Neural crest cell (in vitro differentiated cells): ENCODE measurements at regions not wholly inside any gene's neighbourhood (a gene's known extent, or its start where the extent isn't known, plus 50 kb on each side); places are given as distances from the start of the nearest gene placed in this dataset.
A peak's percentile ranks its signal among the peaks of the same experiment; 100 is the strongest.

Experiments
- DNase-seq: peaks from one replicate; pipeline ENCODE4 v3.0.0; 2021; ENCODE audit warnings: low read depth, mixed read lengths, low spot score
- H3K27ac Mint-ChIP-seq: one replicate; pipeline ENCODE4 v1.8.0; 2021; ENCODE audit warnings: mild to moderate bottlenecking, mixed read lengths; ENCODE audit not compliant: unreplicated experiment
- H3K27me3 Mint-ChIP-seq: 2 replicates; pipeline ENCODE4 v1.8.0; 2021; ENCODE audit warnings: low read depth, mild to moderate bottlenecking, mixed read lengths
- H3K36me3 Mint-ChIP-seq: 2 replicates; pipeline ENCODE4 v1.8.0; 2021; ENCODE audit warnings: low read depth, mild to moderate bottlenecking, mixed read lengths
- H3K4me1 Mint-ChIP-seq: 2 replicates; pipeline ENCODE4 v1.8.0; 2021; ENCODE audit warnings: mixed read lengths
- H3K4me3 Mint-ChIP-seq: one replicate; pipeline ENCODE4 v1.8.0; 2021; ENCODE audit warnings: mild to moderate bottlenecking, mixed read lengths
- H3K9me3 Mint-ChIP-seq: 2 replicates; pipeline ENCODE4 v1.8.0; 2021; ENCODE audit warnings: mixed read lengths
- CTCF ChIP-seq: fragments of 200-600 bp; sonication (generic); conservative IDR thresholded peaks from 2 replicates; pipeline ENCODE4 v1.5.0; 2021; ENCODE audit warnings: antibody characterized with exemption, mild to moderate bottlenecking

GRCh38 chr10:78952030-78952429 lies 116.7 kb upstream of the ZMIZ1 start:
- TF ChIP-seq CTCF: no peak
- no peak for DNase-seq
- Mint-ChIP-seq H3K4me1 (peaks cover 13% of the 10 kb centered on the region), H3K4me3 (no peak overlapping the region), H3K36me3 (no peaks in the 10 kb centered on the region), H3K27me3 (no peaks in the 10 kb centered on the region), H3K27ac (no peak overlapping the region), H3K9me3 (peaks cover 6% of the 10 kb centered on the region)

GRCh38 chr10:78952686-78953085 lies 116.1 kb upstream of the ZMIZ1 start:
- Mint-ChIP-seq H3K27me3 (no peaks in the 10 kb centered on the region), H3K4me1 (peaks cover 13% of the 10 kb centered on the region), H3K4me3 (no peak overlapping the region), H3K36me3 (no peaks in the 10 kb centered on the region), H3K27ac (no peak overlapping the region), H3K9me3 (peaks cover 6% of the 10 kb centered on the region)
- DNase-seq: no peak
- no peak for TF ChIP-seq CTCF

GRCh38 chr10:78953113-78953798 lies 115.5 kb upstream of the ZMIZ1 start:
- Mint-ChIP-seq H3K27me3 (no peaks in the 10 kb centered on the region), H3K27ac (peak overlapping the region; percentile 84), H3K9me3 (peaks cover 6% of the 10 kb centered on the region), H3K36me3 (no peaks in the 10 kb centered on the region), H3K4me3 (no peak overlapping the region), H3K4me1 (peaks cover 13% of the 10 kb centered on the region)
- DNase-seq: no peak
- no peak for TF ChIP-seq CTCF

GRCh38 chr10:78953799-78954297 lies 114.9 kb upstream of the ZMIZ1 start:
- no peak overlapping the region for H3K4me3 Mint-ChIP-seq
- no peak for DNase-seq
- peak overlapping the region; percentile 52 for H3K27ac Mint-ChIP-seq
- peaks cover 6% of the 10 kb centered on the region for H3K9me3 Mint-ChIP-seq
- H3K4me1 Mint-ChIP-seq: peaks cover 13% of the 10 kb centered on the region
- no peak for TF ChIP-seq CTCF
- no peaks in the 10 kb centered on the region for H3K27me3 Mint-ChIP-seq
- H3K36me3 Mint-ChIP-seq: no peaks in the 10 kb centered on the region

GRCh38 chr10:78954689-78955088 lies 114.1 kb upstream of the ZMIZ1 start:
- Mint-ChIP-seq H3K27ac (no peak overlapping the region), H3K9me3 (peaks cover 6% of the 10 kb centered on the region), H3K4me1 (peaks cover 13% of the 10 kb centered on the region), H3K4me3 (no peak overlapping the region), H3K36me3 (no peaks in the 10 kb centered on the region), H3K27me3 (no peaks in the 10 kb centered on the region)
- no peak for DNase-seq
- no peak for TF ChIP-seq CTCF
